GM19455 (cell line): ENCODE measurements at regions not wholly inside any gene's neighbourhood (a gene's known extent, or its start where the extent isn't known, plus 50 kb on each side); places are given as distances from the start of the nearest gene placed in this dataset.

Experiments used
- ATAC-seq: cut with Tn5 transposase; IDR thresholded peaks from one replicate; pipeline ENCODE4 v1.9.1; 2021; ENCODE audit not compliant: unreplicated experiment

- ATAC-seq = no peak
Observed at GRCh38 chr2:14684516-14684915, 52.0 kb downstream of the LRATD1 start.

DNA sequence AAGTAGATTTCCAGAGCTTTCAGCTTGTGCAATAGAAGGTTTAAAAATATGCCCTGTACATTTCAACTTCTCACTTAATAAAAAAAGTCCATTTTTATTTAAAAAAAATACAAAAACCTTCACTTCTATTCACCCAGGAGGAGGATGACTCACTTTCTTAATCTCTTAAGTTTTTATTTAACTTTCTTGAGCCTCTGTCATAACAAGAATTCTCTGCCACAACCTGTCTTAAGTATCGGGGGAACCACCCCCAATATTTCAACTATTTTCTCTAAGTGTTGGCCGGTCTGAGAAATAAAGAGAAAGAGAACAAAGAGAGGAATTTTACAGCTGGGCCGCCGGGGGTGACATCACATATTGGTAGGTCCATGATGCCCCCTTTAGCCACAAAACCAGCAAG lies 58.4 kb downstream of the LRATD1 start:
- no peak for ATAC-seq

DNA sequence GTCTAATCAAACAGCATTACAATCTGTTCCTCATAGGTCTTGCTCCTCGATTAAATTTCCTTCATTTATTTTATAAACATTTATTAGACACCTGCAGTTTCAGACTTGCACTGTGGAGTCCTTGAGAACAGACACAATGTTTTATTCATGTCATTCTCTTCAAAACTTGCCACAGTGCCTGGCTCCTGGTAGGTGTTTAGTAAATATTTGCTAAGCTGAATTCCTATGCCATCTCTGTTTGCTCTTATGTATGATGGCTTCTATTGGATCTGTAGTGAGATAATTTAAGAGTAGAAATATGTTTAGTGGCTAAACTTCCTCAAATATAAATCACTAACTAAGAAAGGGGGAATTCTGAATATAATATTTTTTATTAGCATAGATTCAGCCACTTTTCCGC lies 61.4 kb downstream of the LRATD1 start:
- ATAC-seq = no peak

DNA sequence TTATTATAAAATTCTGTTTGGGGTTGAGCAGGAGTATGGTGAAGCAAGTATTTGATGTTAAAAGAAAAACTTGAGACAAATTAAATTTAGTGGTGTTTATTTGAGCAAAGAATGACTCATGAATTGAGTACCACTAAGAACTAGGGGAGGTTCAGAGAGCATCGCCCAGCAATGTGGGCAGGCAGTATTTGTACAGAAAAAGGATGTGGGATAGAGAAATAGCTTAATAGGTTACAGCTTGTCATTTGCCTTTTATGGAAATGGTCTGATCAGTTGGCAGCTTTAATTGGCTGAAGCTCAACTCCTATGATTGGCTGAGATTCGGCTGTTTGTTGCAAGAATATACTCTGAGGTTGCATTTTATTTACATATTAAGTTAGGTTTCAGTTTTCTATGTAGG lies 68.2 kb downstream of the LRATD1 start:
- ATAC-seq = no peak

DNA sequence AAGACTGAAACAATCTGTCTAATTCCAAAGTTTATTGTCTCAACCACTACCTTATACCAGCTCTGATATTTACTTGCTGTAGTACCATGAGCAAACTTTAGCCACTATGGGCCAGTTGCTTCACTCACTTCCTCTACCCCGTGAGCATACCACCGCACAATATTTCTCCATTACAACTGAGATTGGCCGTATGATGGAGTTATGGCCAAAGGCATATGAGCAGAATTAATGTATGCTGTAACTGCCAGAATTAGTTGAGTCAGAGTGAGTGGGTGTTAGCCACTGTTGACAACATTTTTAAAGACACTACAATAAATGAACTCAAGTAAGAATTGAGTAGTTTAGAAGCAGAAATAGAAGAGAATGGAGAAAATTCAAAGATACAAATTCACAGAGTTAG lies 69.7 kb downstream of the LRATD1 start:
- ATAC-seq = no peak

GRCh38 chr2:14706201-14706600 lies 73.7 kb downstream of the LRATD1 start:
- no peak for ATAC-seq

DNA sequence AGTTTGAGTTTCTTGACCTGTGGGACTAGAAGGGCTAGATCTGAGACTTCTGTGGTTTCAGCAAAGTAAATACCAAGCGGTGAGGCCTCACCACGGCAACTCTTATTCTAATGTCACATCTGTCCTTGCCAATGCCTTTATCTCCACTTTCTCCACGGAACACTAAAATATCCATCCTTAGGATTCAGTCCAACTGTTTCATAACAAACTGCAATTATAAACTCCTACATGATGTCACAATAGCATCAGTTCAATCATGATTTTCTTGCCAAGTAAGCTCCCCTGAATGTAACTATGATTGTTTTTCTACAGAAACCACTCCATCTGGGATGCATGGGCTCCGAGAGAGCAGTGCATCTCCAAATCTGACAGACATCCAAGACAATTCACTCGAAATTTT lies 79.6 kb downstream of the LRATD1 start:
- ATAC-seq = no peak

- no peak for ATAC-seq
Observed at GRCh38 chr2:14713248-14713647, 80.7 kb downstream of the LRATD1 start.

GRCh38 chr2:14715600-14715999 lies 83.1 kb downstream of the LRATD1 start:
- ATAC-seq = no peak

GRCh38 chr2:14716319-14716718 lies 83.8 kb downstream of the LRATD1 start:
- ATAC-seq = no peak

- ATAC-seq = no peak
Observed at GRCh38 chr2:14717131-14717530, 84.6 kb downstream of the LRATD1 start.

DNA sequence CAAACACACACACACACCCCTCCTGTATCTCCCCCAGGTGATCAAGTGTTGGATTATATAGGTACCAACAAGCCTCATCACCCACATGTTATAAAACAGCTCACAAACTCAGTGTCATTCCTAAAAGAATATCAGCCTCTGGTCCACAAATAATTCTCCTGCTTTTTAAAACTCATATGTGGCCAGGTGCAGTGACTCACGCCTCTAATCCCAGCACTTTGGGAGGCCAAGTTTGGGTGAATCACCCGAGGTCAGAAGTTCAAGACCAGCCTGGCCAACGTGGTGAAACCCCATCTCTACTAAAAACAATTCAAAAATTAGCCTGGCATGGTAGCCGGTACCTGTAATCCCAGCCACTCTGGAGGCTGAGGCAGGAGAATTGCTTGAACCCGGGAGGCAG lies 87.8 kb downstream of the LRATD1 start:
- ATAC-seq = no peak

DNA sequence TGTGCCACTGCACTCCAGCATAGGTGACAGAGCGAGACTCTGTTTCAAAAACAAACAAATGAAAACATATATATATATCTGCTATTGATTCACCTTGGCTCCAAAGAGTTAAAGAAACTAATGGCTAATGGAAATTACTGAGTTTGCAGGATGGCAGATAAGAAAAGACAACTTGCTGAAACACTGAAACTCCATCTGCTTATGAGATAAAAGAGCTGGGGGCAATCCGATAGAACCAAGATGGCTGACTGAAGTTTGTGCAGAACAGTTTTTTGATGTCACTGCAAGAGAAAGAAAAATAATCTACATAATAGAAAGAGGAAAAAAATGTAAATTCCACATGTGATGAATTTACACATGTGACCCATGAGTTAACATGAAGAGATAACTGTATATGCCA lies 88.2 kb downstream of the LRATD1 start:
- ATAC-seq = no peak

GRCh38 chr2:14722904-14723570 lies 90.5 kb downstream of the LRATD1 start:
- no peak for ATAC-seq

DNA sequence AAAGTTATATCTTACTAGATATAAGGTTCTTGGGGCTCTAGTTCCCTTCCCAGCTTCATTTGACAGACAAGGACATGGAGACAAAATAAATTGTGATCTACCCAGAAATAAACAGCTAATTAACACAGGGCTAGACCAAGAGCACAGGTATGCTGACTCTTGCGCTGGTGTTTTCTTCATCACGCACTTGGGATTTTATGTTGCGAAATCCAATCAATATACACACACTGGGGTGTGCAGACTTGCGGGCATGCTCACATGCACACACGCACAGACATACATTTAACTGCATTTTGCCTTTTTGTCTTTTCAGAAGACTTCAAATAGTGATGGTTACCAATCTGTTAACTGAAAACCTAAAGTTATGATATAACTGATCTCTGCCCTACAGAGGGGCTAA lies 91.2 kb downstream of the LRATD1 start:
- ATAC-seq = no peak

GRCh38 chr2:14735696-14736095 lies 103.2 kb downstream of the LRATD1 start:
- no peak for ATAC-seq

DNA sequence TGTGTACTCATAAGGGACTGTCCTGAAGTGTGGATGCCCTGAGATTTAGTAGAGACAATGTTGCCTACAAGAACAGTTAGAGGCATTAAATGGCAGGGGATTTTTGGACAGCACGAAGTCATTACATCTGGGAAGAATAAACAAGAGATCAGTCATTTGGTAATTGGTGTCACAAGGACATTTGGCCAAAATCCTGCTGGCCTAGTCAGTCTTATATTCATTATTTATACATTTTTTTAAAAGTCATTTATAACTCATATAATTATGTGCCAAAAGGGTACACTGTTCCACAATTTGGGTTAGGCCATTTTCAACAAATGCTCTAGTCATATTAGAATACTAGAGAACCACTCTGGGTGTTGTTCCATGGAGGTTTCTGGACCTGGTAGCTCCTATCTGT lies 104.7 kb downstream of the LRATD1 start:
- ATAC-seq = no peak

DNA sequence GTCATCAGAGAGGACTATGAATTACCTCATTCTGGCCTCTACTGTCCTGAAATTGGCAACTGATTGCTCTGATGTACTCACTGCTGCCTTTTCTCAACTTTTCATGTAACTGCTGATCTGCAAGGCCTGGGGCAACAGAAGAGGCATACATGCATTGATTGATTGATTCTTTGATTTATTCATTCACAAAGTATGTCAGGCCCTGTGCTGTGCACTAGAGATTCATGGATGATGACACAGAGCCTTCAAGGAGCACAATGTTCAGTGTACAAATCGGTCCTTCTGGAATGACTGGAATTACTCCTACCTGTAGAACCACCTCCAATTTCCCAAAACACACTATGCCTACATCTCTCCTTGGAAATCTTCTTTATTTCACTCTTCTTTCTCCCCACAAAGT lies 111.3 kb downstream of the LRATD1 start:
- no peak for ATAC-seq

DNA sequence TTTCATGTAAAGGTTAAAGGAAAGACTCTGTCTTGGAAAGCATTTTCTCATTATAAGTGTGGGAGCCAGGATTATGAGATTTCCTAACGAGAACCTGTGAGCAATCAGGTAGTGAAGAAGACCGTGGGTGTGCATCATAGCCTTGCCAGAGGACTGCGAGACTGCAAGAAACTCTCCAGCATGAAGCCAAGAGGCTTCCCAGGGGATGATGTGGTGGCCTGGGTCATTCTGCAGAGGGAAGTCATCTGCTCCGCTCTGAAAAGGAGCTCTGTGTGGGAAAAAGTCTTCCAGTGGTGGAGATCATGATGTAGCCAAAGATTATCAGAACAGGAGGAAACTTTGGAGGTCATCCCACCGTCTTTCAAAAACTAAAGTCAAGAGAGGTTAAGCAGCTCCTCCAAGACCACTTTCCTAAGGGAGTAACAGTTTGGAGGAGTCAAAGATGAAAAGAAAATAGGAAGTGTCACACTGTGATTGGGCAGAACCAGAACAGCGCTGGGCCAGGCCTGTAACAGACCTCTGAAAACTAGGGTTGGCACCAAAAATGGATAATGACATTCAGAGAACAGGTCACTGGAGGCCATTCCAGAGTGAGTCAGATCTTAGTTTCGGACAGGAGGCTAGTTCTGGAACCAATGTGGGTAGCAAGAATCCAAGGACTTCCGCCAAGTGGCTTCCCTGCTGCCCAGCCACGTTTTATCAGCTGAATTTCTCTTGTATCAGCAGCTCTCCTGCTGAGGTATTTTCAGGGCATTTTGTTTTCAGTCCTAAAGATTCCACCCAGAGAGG lies 113.0 kb downstream of the LRATD1 start:
- no peak for ATAC-seq

GRCh38 chr2:14746133-14746532 lies 113.6 kb downstream of the LRATD1 start:
- no peak for ATAC-seq

- ATAC-seq = no peak
Observed at GRCh38 chr2:14747447-14747846, 114.9 kb downstream of the LRATD1 start.

- no peak for ATAC-seq
Observed at GRCh38 chr2:14749884-14750283, 117.4 kb downstream of the LRATD1 start.

GRCh38 chr2:14750433-14750832 lies 117.9 kb downstream of the LRATD1 start:
- ATAC-seq = no peak
